ENCODE measurements at regions not wholly inside any gene's neighbourhood (a gene's known extent, or its start where the extent isn't known, plus 50 kb on each side); places are given as distances from the start of the nearest gene placed in this dataset.

- no peak for TF ChIP-seq JUN (IDR thresholded peaks at IDR 0.05; ENCODE audit: borderline replicate concordance, low read depth, low read length)
- no peak for TF ChIP-seq JUN (CRISPR knock-in tag; IDR thresholded peaks at IDR 0.05; ENCODE audit: borderline replicate concordance)
- no peak for TF ChIP-seq RBM15 (IDR thresholded peaks at IDR 0.05; ENCODE audit: insufficient read depth, low read length)
- no peak for TF ChIP-seq HNRNPLL (IDR thresholded peaks at IDR 0.05; ENCODE audit: low read depth, low read length, poor library complexity, severe bottlenecking)
- no peak for TF ChIP-seq STAT6 (CRISPR knock-in tag; IDR thresholded peaks at IDR 0.05)
- TF ChIP-seq ZNF398 (CRISPR knock-in tag; IDR thresholded peaks at IDR 0.05): no peak
- peak; percentile 97 for TF ChIP-seq TRIM28 (IDR thresholded peaks at IDR 0.05)
- no peak for TF ChIP-seq ZNF79 (CRISPR knock-in tag; IDR thresholded peaks at IDR 0.05; ENCODE audit: low read depth)
- TF ChIP-seq RUNX1 (IDR thresholded peaks at IDR 0.05; ENCODE audit: low read depth): no peak
- TF ChIP-seq SMAD3 (CRISPR knock-in tag; conservative IDR thresholded peaks at IDR 0.05): no peak
- peak; percentile 99 for TF ChIP-seq ZFP36 (IDR thresholded peaks at IDR 0.05; ENCODE audit: low read depth, low read length, partially characterized antibody)
- TF ChIP-seq COPS2 (conservative IDR thresholded peaks at IDR 0.05): no peak
- TF ChIP-seq XRCC5 (IDR thresholded peaks at IDR 0.05; ENCODE audit: low read depth, low read length): 0 out of 2 replicates have a peak, but pooled peaks have one; percentile 21
- TF ChIP-seq ZSCAN32 (CRISPR knock-in tag; IDR thresholded peaks at IDR 0.05): no peak
- TF ChIP-seq KDM5B (IDR thresholded peaks at IDR 0.05; ENCODE audit: insufficient replicate concordance, low read depth, low read length): no peak
- TF ChIP-seq CBX3 (IDR thresholded peaks at IDR 0.05; ENCODE audit: borderline replicate concordance in 1 of 2, low read length in 2 of 2): peak; percentile 69 to 98
- TF ChIP-seq CHCHD3 (CRISPR knock-in tag; IDR thresholded peaks at IDR 0.05): no peak
- TF ChIP-seq ATF1 (CRISPR knock-in tag; IDR thresholded peaks at IDR 0.05): no peak
- TF ChIP-seq ATF1 (tag; IDR thresholded peaks at IDR 0.05): no peak
- TF ChIP-seq TRIM24 (IDR thresholded peaks at IDR 0.05): peak in 1 of 2 experiments; percentile 55; a peak in 2 of 4 replicates
- TF ChIP-seq E2F1 (CRISPR knock-in tag; IDR thresholded peaks at IDR 0.05): no peak
These were observed 51.8 kb upstream of the ZSWIM5 start (continued) for GRCh38 chr1:45258059-45258650.

Measured in K562 (cell line).